Lung (tissue), 11 donors: ENCODE measurements at regions not wholly inside any gene's neighbourhood (a gene's known extent, or its start where the extent isn't known, plus 50 kb on each side); places are given as distances from the start of the nearest gene placed in this dataset.

Experiments used
- ATAC-seq: fragments of 200-7000 bp; cut with Tn5 transposase; one replicate; pipeline ENCODE4 v1.9.1; 2020; ENCODE audit warnings: moderate number of reproducible peaks; ENCODE audit not compliant: insufficient read depth, low FRiP score
- DNase-seq, 3 donors: peaks; one replicate each; pipeline ENCODE4 v3.0.0-alpha.2; 2013 to 2017
- H3K27ac ChIP-seq, 2 donors: one replicate each; pipeline ENCODE4 v1.5.1; 2013; ENCODE audit warnings: mild to moderate bottlenecking in 2 of 2, moderate library complexity in 2 of 2, control low read depth in 1 of 2, inconsistent platforms in 1 of 2, low read depth in 1 of 2, low read length in 1 of 2
- H3K27me3 ChIP-seq, 3 donors: one replicate each; pipeline ENCODE4 v1.5.1; 2013; ENCODE audit warnings: low read length in 2 of 3; ENCODE audit not compliant: control insufficient read depth in 3 of 3, insufficient read depth in 3 of 3
- H3K36me3 ChIP-seq, 4 donors: one replicate each; pipeline ENCODE4 v1.5.1; 2013; ENCODE audit warnings: low read length in 4 of 4, mild to moderate bottlenecking in 1 of 4, moderate library complexity in 1 of 4; ENCODE audit not compliant: control insufficient read depth in 4 of 4, insufficient read depth in 4 of 4
- H3K4me1 ChIP-seq, 5 donors: one replicate each; pipeline ENCODE4 v1.5.1; 2013; ENCODE audit warnings: low read length in 5 of 5, mild to moderate bottlenecking in 2 of 5, moderate library complexity in 1 of 5; ENCODE audit not compliant: control insufficient read depth in 5 of 5, insufficient read depth in 5 of 5
- H3K4me3 ChIP-seq: one replicate; pipeline ENCODE4 v1.5.1; 2013; ENCODE audit warnings: mild to moderate bottlenecking, control low read depth, moderate library complexity
- H3K9ac ChIP-seq, 2 donors: one replicate each; pipeline ENCODE4 v1.5.1; 2013; ENCODE audit warnings: low read length in 2 of 2, control low read depth in 1 of 2; ENCODE audit not compliant: insufficient read depth in 1 of 2
- H3K9me3 ChIP-seq, 4 donors: one replicate each; pipeline ENCODE4 v1.5.1; 2013; ENCODE audit warnings: low read length in 3 of 4, mild to moderate bottlenecking in 1 of 4, moderate library complexity in 1 of 4; ENCODE audit not compliant: control insufficient read depth in 4 of 4, insufficient read depth in 3 of 4
- WGBS, 2 donors: extraction: QIAGEN DNeasy Blood & Tissue Kit; methylation state at CpG; one replicate each; pipeline ENCODE4 v1.1.7; 2013; 5-methylcytosine and 5-hydroxymethylcytosine counted together
- TF ChIP-seq, protein P1 (sequence below): IDR thresholded peaks from 2 replicates; pipeline ENCODE4 v1.5.1; 2012; ENCODE audit warnings: mild to moderate bottlenecking; ENCODE audit errors: control extremely low read depth, extremely low read depth
- donor health status: control.
- donor health status: control.
- donor health status: Bipolar disorder and iron deficiency.
- donor health status: healthy.
- donor health status: DM: yes; HTN: yes; CAD: no.

DNA sequence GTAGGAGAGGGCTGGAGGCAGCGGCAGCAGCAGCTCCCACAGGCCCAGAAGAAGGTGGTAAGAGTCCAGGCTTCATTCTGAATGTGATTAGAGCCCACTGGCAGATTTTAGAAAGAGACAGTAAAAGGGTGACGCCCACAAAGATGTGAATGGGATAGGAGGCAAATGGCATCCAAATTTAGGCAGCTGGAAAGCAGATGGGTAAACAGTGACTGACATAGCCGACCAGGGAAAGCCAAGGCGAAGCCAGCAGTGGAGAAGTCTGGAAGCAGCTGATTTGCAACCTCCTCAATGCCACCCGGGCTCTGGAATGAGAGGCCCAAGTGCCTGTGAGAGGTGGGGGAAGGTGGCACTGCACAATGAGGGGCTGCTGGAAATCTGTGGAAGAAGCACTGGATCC lies 103.3 kb downstream of the C5orf15 start:
- no peak overlapping the region for H3K9ac ChIP-seq
- H3K9me3 ChIP-seq, result peaks cover 0 to 2% (median 0%) of the 10 kb centered on the region in 4 donors
- H3K27me3 ChIP-seq, result no peaks in the 10 kb centered on the region
- H3K4me3 ChIP-seq, result no peak overlapping the region
- H3K27ac ChIP-seq, result no peak overlapping the region
- TF ChIP-seq, protein P1, sequence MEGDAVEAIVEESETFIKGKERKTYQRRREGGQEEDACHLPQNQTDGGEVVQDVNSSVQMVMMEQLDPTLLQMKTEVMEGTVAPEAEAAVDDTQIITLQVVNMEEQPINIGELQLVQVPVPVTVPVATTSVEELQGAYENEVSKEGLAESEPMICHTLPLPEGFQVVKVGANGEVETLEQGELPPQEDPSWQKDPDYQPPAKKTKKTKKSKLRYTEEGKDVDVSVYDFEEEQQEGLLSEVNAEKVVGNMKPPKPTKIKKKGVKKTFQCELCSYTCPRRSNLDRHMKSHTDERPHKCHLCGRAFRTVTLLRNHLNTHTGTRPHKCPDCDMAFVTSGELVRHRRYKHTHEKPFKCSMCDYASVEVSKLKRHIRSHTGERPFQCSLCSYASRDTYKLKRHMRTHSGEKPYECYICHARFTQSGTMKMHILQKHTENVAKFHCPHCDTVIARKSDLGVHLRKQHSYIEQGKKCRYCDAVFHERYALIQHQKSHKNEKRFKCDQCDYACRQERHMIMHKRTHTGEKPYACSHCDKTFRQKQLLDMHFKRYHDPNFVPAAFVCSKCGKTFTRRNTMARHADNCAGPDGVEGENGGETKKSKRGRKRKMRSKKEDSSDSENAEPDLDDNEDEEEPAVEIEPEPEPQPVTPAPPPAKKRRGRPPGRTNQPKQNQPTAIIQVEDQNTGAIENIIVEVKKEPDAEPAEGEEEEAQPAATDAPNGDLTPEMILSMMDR, result no peak
- no peaks in the 10 kb centered on the region for H3K36me3 ChIP-seq
- WGBS, 2 donors, result 77 to 88% methylated on average over 5 of the region's 5 CpGs
- DNase-seq, result no peak
- no peak for ATAC-seq
- peaks cover 0 to 8% (median 3%) of the 10 kb centered on the region in 5 donors for H3K4me1 ChIP-seq

GRCh38 chr5:133864711-133865110 lies 103.7 kb downstream of the C5orf15 start:
- Histone ChIP-seq H3K9me3 (peaks cover 0 to 2% (median 0%) of the 10 kb centered on the region in 4 donors), H3K4me1 (peaks cover 0 to 8% (median 3%) of the 10 kb centered on the region in 5 donors), H3K27me3 (no peaks in the 10 kb centered on the region), H3K27ac (no peak overlapping the region), H3K4me3 (no peak overlapping the region), H3K36me3 (no peaks in the 10 kb centered on the region), H3K9ac (no peak overlapping the region)
- DNase-seq (no peak), ATAC-seq (no peak)
- TF ChIP-seq, protein P1, result no peak
- 89 to 93% methylated on average over 5 of the region's 5 CpGs for WGBS, 2 donors

DNA sequence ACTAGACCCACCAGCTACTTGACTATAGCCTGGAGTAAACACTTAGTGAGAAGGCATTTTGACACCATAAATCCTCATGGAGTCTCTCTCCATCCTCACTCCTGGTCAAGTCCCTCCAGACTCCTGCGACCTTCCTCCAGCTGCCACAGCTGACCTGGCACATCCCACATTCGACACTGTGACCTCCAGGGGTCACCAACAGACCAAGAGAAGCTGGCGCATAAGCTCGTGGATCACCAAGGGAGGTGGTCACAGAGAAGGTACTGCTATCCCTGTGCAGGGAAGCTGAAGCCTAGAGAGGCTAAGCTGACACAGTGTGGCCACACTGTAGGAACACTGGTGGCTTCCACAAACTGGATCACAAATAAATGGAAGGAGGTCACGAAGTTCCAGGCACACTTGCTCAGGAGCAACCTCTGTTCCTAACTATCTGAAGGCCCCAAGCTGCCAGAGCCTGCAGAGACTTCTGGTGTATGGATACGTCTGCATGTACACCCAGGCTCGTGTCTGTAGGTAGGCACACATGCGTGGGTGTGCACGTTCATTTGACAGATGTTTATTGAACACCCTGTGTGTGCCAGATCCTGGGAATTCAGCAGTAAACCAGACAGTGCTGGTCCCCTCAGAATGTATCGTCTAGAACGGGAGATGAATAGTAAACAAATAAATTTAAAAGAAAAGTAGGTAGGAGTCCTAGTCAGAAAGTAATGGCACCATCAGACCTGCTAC lies 104.4 kb downstream of the C5orf15 start:
- Histone ChIP-seq H3K4me3 (no peak overlapping the region), H3K4me1 (peaks cover 0 to 5% (median 0%) of the 10 kb centered on the region in 5 donors), H3K9ac (no peak overlapping the region), H3K27ac (no peak overlapping the region), H3K36me3 (no peaks in the 10 kb centered on the region), H3K9me3 (peaks cover 0 to 2% (median 0%) of the 10 kb centered on the region in 4 donors), H3K27me3 (no peaks in the 10 kb centered on the region)
- DNase-seq, result no peak
- 82 to 83% methylated on average over 11 of the region's 11 CpGs for WGBS, 2 donors
- ATAC-seq, result no peak
- TF ChIP-seq, protein P1, result no peak
